Fibroblast of lung (primary cell): ENCODE measurements at regions not wholly inside any gene's neighbourhood (a gene's known extent, or its start where the extent isn't known, plus 50 kb on each side); places are given as distances from the start of the nearest gene placed in this dataset.

Source experiments
- DNase-seq, 2 donors: peaks; one replicate each; pipeline versions ENCODE4 v3.0.0 to v3.0.0-alpha.2; 2010; ENCODE audit warnings: low read depth in 2 of 2
- H2AFZ ChIP-seq: 2 replicates; pipeline ENCODE4 v1.5.1; 2012; ENCODE audit warnings: low read length, control low read depth, inconsistent platforms
- H3K27ac ChIP-seq: 2 replicates; pipeline ENCODE4 v1.5.1; 2011; ENCODE audit warnings: low read length, control low read depth; ENCODE audit not compliant: insufficient read depth
- H3K27me3 ChIP-seq: 2 replicates; pipeline ENCODE4 v1.5.1; 2011; ENCODE audit warnings: mild to moderate bottlenecking, low read length; ENCODE audit not compliant: control insufficient read depth, insufficient read depth
- H3K36me3 ChIP-seq: 2 replicates; pipeline ENCODE4 v1.5.1; 2011; ENCODE audit warnings: low read length; ENCODE audit not compliant: control insufficient read depth, insufficient read depth
- H3K4me1 ChIP-seq: 2 replicates; pipeline ENCODE4 v1.5.1; 2011; ENCODE audit warnings: low read length; ENCODE audit not compliant: control insufficient read depth, insufficient read depth; ENCODE audit errors: extremely low read depth
- H3K4me2 ChIP-seq: 2 replicates; pipeline ENCODE4 v1.5.1; 2011; ENCODE audit warnings: low read length, control low read depth; ENCODE audit not compliant: insufficient read depth; ENCODE audit errors: extremely low read depth
- H3K4me3 ChIP-seq, 4 experiments: fragments of 200-600 bp in 1 of 4; sonication (generic) in 1 of 4; replicated peaks in 1 of 4; 2 replicates each; pipeline ENCODE4 v1.5.1; 2011 to 2016; ENCODE audit warnings: low read length in 4 of 4, low read depth in 3 of 4, mild to moderate bottlenecking in 3 of 4, control low read depth in 2 of 4, inconsistent platforms in 1 of 4, mixed read lengths in 1 of 4; ENCODE audit not compliant: insufficient read depth in 1 of 4; ENCODE audit errors: control extremely low read depth in 1 of 4
- H3K79me2 ChIP-seq: 2 replicates; pipeline ENCODE4 v1.5.1; 2012; ENCODE audit warnings: mild to moderate bottlenecking, low read length, inconsistent platforms; ENCODE audit not compliant: control insufficient read depth, insufficient read depth
- H3K9ac ChIP-seq: 2 replicates; pipeline ENCODE4 v1.5.1; 2011; ENCODE audit warnings: mild to moderate bottlenecking, low read length, control low read depth; ENCODE audit not compliant: insufficient read depth
- H3K9me3 ChIP-seq: 2 replicates; pipeline ENCODE4 v1.5.1; 2012; ENCODE audit warnings: low read depth, low read length; ENCODE audit not compliant: control insufficient read depth, insufficient read depth
- H4K20me1 ChIP-seq: 2 replicates; pipeline ENCODE4 v1.5.1; 2011; ENCODE audit warnings: low read length; ENCODE audit not compliant: control insufficient read depth, insufficient read depth; ENCODE audit errors: extremely low read depth
- CTCF ChIP-seq, 2 donors: IDR thresholded peaks in 1 of 2; conservative IDR thresholded peaks in 1 of 2; 1 replicate in 1 of 2; 2 replicates in 1 of 2; pipeline ENCODE4 v1.5.1; 2011 to 2012; ENCODE audit warnings: low read length in 2 of 2, control low read depth in 1 of 2, inconsistent platforms in 1 of 2, low read depth in 1 of 2, mild to moderate bottlenecking in 1 of 2
- EZH2 ChIP-seq: IDR thresholded peaks from 2 replicates; pipeline ENCODE4 v1.5.1; 2012; ENCODE audit warnings: low read length, control low read depth, mild to moderate bottlenecking; ENCODE audit errors: missing control alignments

- H2AFZ ChIP-seq, result no peak overlapping the region
- no peak overlapping the region for H3K4me3 ChIP-seq
- H4K20me1 ChIP-seq, result no peaks in the 10 kb centered on the region
- H3K4me2 ChIP-seq, result no peak overlapping the region
- H3K27ac ChIP-seq, result no peak overlapping the region
- no peaks in the 10 kb centered on the region for H3K4me1 ChIP-seq
- no peak overlapping the region for H3K9ac ChIP-seq
- H3K36me3 ChIP-seq, result no peaks in the 10 kb centered on the region
- no peaks in the 10 kb centered on the region for H3K9me3 ChIP-seq
- TF ChIP-seq EZH2, result no peak
- TF ChIP-seq CTCF (conservative IDR thresholded peaks at IDR 0.05 in 1 of 2, IDR thresholded peaks at IDR 0.05 in 1 of 2; ENCODE audit: low read depth in 1 of 2, low read length in 2 of 2), result no peak
- no peak for DNase-seq
- H3K27me3 ChIP-seq, result no peaks in the 10 kb centered on the region
- no peaks in the 10 kb centered on the region for H3K79me2 ChIP-seq
These were observed 625.2 kb upstream of the NCAM2 start for GRCh38 chr21:20373031-20373430.

- TF ChIP-seq CTCF (conservative IDR thresholded peaks at IDR 0.05 in 1 of 2, IDR thresholded peaks at IDR 0.05 in 1 of 2; ENCODE audit: low read depth in 1 of 2, low read length in 2 of 2) (no peak), EZH2 (no peak)
- Histone ChIP-seq H3K36me3 (no peaks in the 10 kb centered on the region), H3K27ac (no peak overlapping the region), H4K20me1 (no peaks in the 10 kb centered on the region), H3K4me3 (no peak overlapping the region), H3K27me3 (no peaks in the 10 kb centered on the region), H2AFZ (no peak overlapping the region), H3K9ac (no peak overlapping the region), H3K4me1 (no peaks in the 10 kb centered on the region), H3K4me2 (no peak overlapping the region), H3K9me3 (no peaks in the 10 kb centered on the region), H3K79me2 (no peaks in the 10 kb centered on the region)
- DNase-seq, result no peak
These were observed 621.0 kb upstream of the NCAM2 start for GRCh38 chr21:20377250-20377649.

GRCh38 chr21:20388400-20388799 is 609.8 kb upstream of the NCAM2 start:
- no peak overlapping the region for H2AFZ ChIP-seq
- no peaks in the 10 kb centered on the region for H3K36me3 ChIP-seq
- H3K79me2 ChIP-seq, result no peaks in the 10 kb centered on the region
- TF ChIP-seq CTCF (conservative IDR thresholded peaks at IDR 0.05 in 1 of 2, IDR thresholded peaks at IDR 0.05 in 1 of 2; ENCODE audit: low read depth in 1 of 2, low read length in 2 of 2) (no peak), EZH2 (no peak)
- H3K4me2 ChIP-seq, result no peak overlapping the region
- no peak overlapping the region for H3K4me3 ChIP-seq
- H3K9me3 ChIP-seq, result no peaks in the 10 kb centered on the region
- DNase-seq, result no peak
- no peaks in the 10 kb centered on the region for H4K20me1 ChIP-seq
- H3K4me1 ChIP-seq, result no peaks in the 10 kb centered on the region
- H3K9ac ChIP-seq, result no peak overlapping the region
- H3K27me3 ChIP-seq, result no peaks in the 10 kb centered on the region
- no peak overlapping the region for H3K27ac ChIP-seq
